H9 (cell line): ENCODE measurements at regions not wholly inside any gene's neighbourhood (a gene's known extent, or its start where the extent isn't known, plus 50 kb on each side); places are given as distances from the start of the nearest gene placed in this dataset.

ENCODE experiments used
- DNase-seq: peaks from one replicate; pipeline ENCODE4 v3.0.0-alpha.2; 2017
- H2AFZ ChIP-seq: one replicate; pipeline ENCODE4 v1.6.1; 2013; ENCODE audit warnings: mild to moderate bottlenecking, low read length, control low read depth, moderate library complexity
- H2AK5ac ChIP-seq: 2 replicates; pipeline ENCODE4 v1.6.1; 2013; ENCODE audit warnings: low read length, control low read depth, mixed read lengths; ENCODE audit not compliant: insufficient read length
- H2BK120ac ChIP-seq: one replicate; pipeline ENCODE4 v1.6.1; 2013; ENCODE audit warnings: low read depth, mild to moderate bottlenecking, low read length, control low read depth, inconsistent platforms; ENCODE audit not compliant: poor library complexity, severe bottlenecking
- H2BK12ac ChIP-seq: 2 replicates; pipeline ENCODE4 v1.6.1; 2013; ENCODE audit warnings: low read length, control low read depth, mixed read lengths, low read depth; ENCODE audit not compliant: insufficient read length
- H2BK15ac ChIP-seq: 2 replicates; pipeline ENCODE4 v1.6.1; 2013; ENCODE audit warnings: low read depth, low read length, control low read depth
- H2BK20ac ChIP-seq: one replicate; pipeline ENCODE4 v1.6.1; 2013; ENCODE audit warnings: low read depth, mild to moderate bottlenecking, low read length, control low read depth, inconsistent platforms; ENCODE audit not compliant: poor library complexity, severe bottlenecking
- H2BK5ac ChIP-seq: 2 replicates; pipeline ENCODE4 v1.6.1; 2013; ENCODE audit warnings: low read length, control low read depth, mixed read lengths; ENCODE audit not compliant: insufficient read length
- H3K14ac ChIP-seq: 2 replicates; pipeline ENCODE4 v1.6.1; 2013; ENCODE audit warnings: low read length, control low read depth; ENCODE audit not compliant: insufficient read depth
- H3K18ac ChIP-seq: 2 replicates; pipeline ENCODE4 v1.6.1; 2013; ENCODE audit warnings: low read depth, mild to moderate bottlenecking, mixed read lengths, low read length, control low read depth; ENCODE audit not compliant: insufficient read length
- H3K23ac ChIP-seq: 2 replicates; pipeline ENCODE4 v1.6.1; 2013; ENCODE audit warnings: low read length, control low read depth, mixed read lengths, low read depth; ENCODE audit not compliant: insufficient read length
- H3K23me2 ChIP-seq: 2 replicates; pipeline ENCODE4 v1.6.1; 2013; ENCODE audit warnings: low read depth, mild to moderate bottlenecking, mixed read lengths, low read length, control low read depth; ENCODE audit not compliant: insufficient read length, poor library complexity, severe bottlenecking
- H3K27ac ChIP-seq: 2 replicates; pipeline ENCODE4 v1.5.1; 2013; ENCODE audit warnings: low read length, control low read depth, mixed read lengths, low read depth; ENCODE audit not compliant: insufficient read length
- H3K27me3 ChIP-seq: 2 replicates; pipeline ENCODE4 v1.6.1; 2013; ENCODE audit warnings: low read length, control low read depth, inconsistent platforms; ENCODE audit not compliant: insufficient read depth
- H3K4ac ChIP-seq: 2 replicates; pipeline ENCODE4 v1.6.1; 2013; ENCODE audit warnings: low read depth, mild to moderate bottlenecking, control low read depth, inconsistent platforms, low read length, moderate library complexity
- H3K4me1 ChIP-seq: 2 replicates; pipeline ENCODE4 v1.6.1; 2013; ENCODE audit warnings: low read length, control low read depth, inconsistent platforms; ENCODE audit not compliant: insufficient read depth
- H3K4me2 ChIP-seq: 2 replicates; pipeline ENCODE4 v1.6.1; 2013; ENCODE audit warnings: low read length, control low read depth, mixed read lengths; ENCODE audit not compliant: insufficient read length, insufficient read depth
- H3K56ac ChIP-seq: 2 replicates; pipeline ENCODE4 v1.6.1; 2013; ENCODE audit warnings: low read depth, mild to moderate bottlenecking, mixed read lengths, low read length, control low read depth; ENCODE audit not compliant: insufficient read length
- H3K79me1 ChIP-seq: 2 replicates; pipeline ENCODE4 v1.6.1; 2013; ENCODE audit warnings: low read depth, mild to moderate bottlenecking, moderate library complexity, low read length, control low read depth, inconsistent platforms; ENCODE audit not compliant: insufficient read depth, poor library complexity, severe bottlenecking
- H3K79me2 ChIP-seq: 2 replicates; pipeline ENCODE4 v1.6.1; 2013; ENCODE audit warnings: low read length, control low read depth, inconsistent platforms; ENCODE audit not compliant: insufficient read depth
- H3K9ac ChIP-seq: 2 replicates; pipeline ENCODE4 v1.6.1; 2013; ENCODE audit warnings: low read length, control low read depth, mixed read lengths; ENCODE audit not compliant: insufficient read length; ENCODE audit errors: extremely low read depth
- H3K9me3 ChIP-seq: one replicate; pipeline ENCODE4 v1.6.1; 2013; ENCODE audit warnings: low read depth, low read length, inconsistent platforms; ENCODE audit not compliant: control insufficient read depth
- H3T11ph ChIP-seq: one replicate; pipeline ENCODE4 v1.6.1; 2013; ENCODE audit warnings: mild to moderate bottlenecking, low read length, control low read depth, inconsistent platforms
- H4K20me1 ChIP-seq: one replicate; pipeline ENCODE4 v1.6.1; 2013; ENCODE audit not compliant: control insufficient read depth, insufficient read length, insufficient read depth
- H4K5ac ChIP-seq: 2 replicates; pipeline ENCODE4 v1.6.1; 2013; ENCODE audit warnings: low read depth, mild to moderate bottlenecking, mixed read lengths, low read length, control low read depth; ENCODE audit not compliant: insufficient read length
- H4K8ac ChIP-seq: replicated peaks from 2 replicates; pipeline ENCODE4 v1.6.1; 2013; ENCODE audit warnings: low read length, control low read depth, mixed read lengths, low read depth; ENCODE audit not compliant: insufficient read length
- H4K91ac ChIP-seq: 2 replicates; pipeline ENCODE4 v1.6.1; 2013; ENCODE audit warnings: low read depth, mild to moderate bottlenecking, moderate library complexity, mixed read lengths, low read length, control low read depth; ENCODE audit not compliant: insufficient read length
- H3K27ac Mint-ChIP-seq, 3 experiments: 2 replicates in 2 of 3; 3 replicates in 1 of 3; pipeline ENCODE4 v1.8.0; 2020 to 2021; ENCODE audit warnings: mixed read lengths in 3 of 3, mild to moderate bottlenecking in 1 of 3, moderate library complexity in 1 of 3
- H3K27me3 Mint-ChIP-seq: 2 replicates; pipeline ENCODE4 v1.8.0; 2021; ENCODE audit warnings: low read depth, mild to moderate bottlenecking, moderate library complexity, mixed read lengths
- H3K36me3 Mint-ChIP-seq, 3 experiments: 2 replicates in 2 of 3; 3 replicates in 1 of 3; pipeline ENCODE4 v1.8.0; 2020 to 2021; ENCODE audit warnings: low read depth in 3 of 3, mixed read lengths in 3 of 3; ENCODE audit not compliant: insufficient read depth in 1 of 3
- H3K4me1 Mint-ChIP-seq, 2 experiments: 2 replicates each; pipeline ENCODE4 v1.8.0; 2020; ENCODE audit warnings: mixed read lengths in 2 of 2
- H3K4me3 Mint-ChIP-seq, 2 experiments: 2 replicates in 1 of 2; 3 replicates in 1 of 2; pipeline ENCODE4 v1.8.0; 2020 to 2021; ENCODE audit warnings: mild to moderate bottlenecking in 2 of 2, mixed read lengths in 2 of 2, moderate library complexity in 1 of 2
- H3K9me3 Mint-ChIP-seq, 2 experiments: 2 replicates in 1 of 2; 3 replicates in 1 of 2; pipeline ENCODE4 v1.8.0; 2020; ENCODE audit warnings: mild to moderate bottlenecking in 2 of 2, mixed read lengths in 2 of 2, moderate library complexity in 1 of 2
- CTCF ChIP-seq: fragments of 200-600 bp; sonication (generic); conservative IDR thresholded peaks from 3 replicates; pipeline ENCODE4 v1.8.0; 2021; ENCODE audit warnings: antibody characterized with exemption, mild to moderate bottlenecking
- WGBS: extraction: QIAGEN DNeasy Blood & Tissue Kit; methylation state at CpG from one replicate; pipeline ENCODE4 v1.1.7; 2013; ENCODE audit warnings: missing lambda C conversion rate, low lambda C conversion rate, mixed read lengths; ENCODE audit not compliant: insufficient read length; ENCODE audit errors: extremely low coverage; 5-methylcytosine and 5-hydroxymethylcytosine counted together

- no peak for DNase-seq
- no peak overlapping the region for H3K14ac ChIP-seq
- no peak overlapping the region for H3T11ph ChIP-seq
- no peaks in the 10 kb centered on the region for H4K20me1 ChIP-seq
- no peak overlapping the region for H2BK120ac ChIP-seq
- Mint-ChIP-seq H3K27me3 (no peaks in the 10 kb centered on the region), H3K36me3 (no peaks in the 10 kb centered on the region), H3K4me1 (peaks cover 4 to 5% of the 10 kb centered on the region in 2 experiments), H3K4me3 (no peak overlapping the region), H3K27ac (0 out of 7 replicates have a peak overlapping the region, but pooled peaks of 1 of the 3 experiments have one; percentile 44), H3K9me3 (peaks cover 0 to 2% of the 10 kb centered on the region in 2 experiments; a peak in 1 of 5 replicates)
- no peak overlapping the region for H4K5ac ChIP-seq
- no peak overlapping the region for H3K9ac ChIP-seq
- no CpG with 5 or more reads among the region's 1 CpG for WGBS
- no peaks in the 10 kb centered on the region for H3K27me3 ChIP-seq
- H4K91ac ChIP-seq: no peak overlapping the region
- no peaks in the 10 kb centered on the region for H3K9me3 ChIP-seq
- H2BK12ac ChIP-seq: no peak overlapping the region
- no peaks in the 10 kb centered on the region for H3K79me1 ChIP-seq
- H4K8ac ChIP-seq: no peak overlapping the region
- H3K23me2 ChIP-seq: no peaks in the 10 kb centered on the region
- no peak overlapping the region for H3K23ac ChIP-seq
- no peak overlapping the region for H3K4me2 ChIP-seq
- H2BK15ac ChIP-seq: no peak overlapping the region
- H3K79me2 ChIP-seq: no peaks in the 10 kb centered on the region
- no peaks in the 10 kb centered on the region for H3K4me1 ChIP-seq
- H2AFZ ChIP-seq: no peak overlapping the region
- no peak overlapping the region for H3K56ac ChIP-seq
- H3K18ac ChIP-seq: no peak overlapping the region
- H3K4ac ChIP-seq: no peak overlapping the region
- no peak overlapping the region for H2AK5ac ChIP-seq
- no peak overlapping the region for H2BK5ac ChIP-seq
- no peak overlapping the region for H2BK20ac ChIP-seq
- no peak overlapping the region for H3K27ac ChIP-seq
- TF ChIP-seq CTCF: no peak
Observed at GRCh38 chr21:28261298-28261697, 731.4 kb downstream of the LTN1 start.
